ENCODE measurements at regions not wholly inside any gene's neighbourhood (a gene's known extent, or its start where the extent isn't known, plus 50 kb on each side); places are given as distances from the start of the nearest gene placed in this dataset.

- TF ChIP-seq CTCF (IDR thresholded peaks at IDR 0.05; ENCODE audit: low read length) (no peak), EZH2 (IDR thresholded peaks at IDR 0.05; ENCODE audit: borderline replicate concordance, low read length) (no peak)
These were observed 243.5 kb upstream of the ZNF521 start for GRCh38 chr18:25595274-25596060.

Measured in OCI-LY1 (cell line).